ENCODE measurements at regions not wholly inside any gene's neighbourhood (a gene's known extent, or its start where the extent isn't known, plus 50 kb on each side); places are given as distances from the start of the nearest gene placed in this dataset.

- Mint-ChIP-seq H3K4me3 (no peak overlapping the region), H3K36me3 (ENCODE audit: low read depth) (no peaks in the 10 kb centered on the region), H3K4me1 (peaks cover 53% of the 10 kb centered on the region), H3K27me3 (no peaks in the 10 kb centered on the region), H3K27ac (no peak overlapping the region), H3K9me3 (no peaks in the 10 kb centered on the region)
- intact Hi-C loops (cut with micrococcal nuclease) = loop anchor here (2.0 to 5.0 kb wide), 4 partner anchors 41 to 413 kb away; partner anchors contain the start of gene KSR1
- ChIA-PET CTCF (interaction anchor here (0.6 to 5.1 kb wide), 17 partner anchors 8 to 414 kb away, joined by 3 to 131 read pairs (median 13); partner anchors contain the start of genes KSR1 and WSB1), POLR2A (interaction anchor here (0.8 to 8.0 kb wide), 3 partner anchors 20 to 95 kb away, joined by 3 to 96 read pairs (median 33); partner anchors contain the start of gene WSB1)
- DNase-seq (no peak), ATAC-seq (ENCODE audit: low read depth) (no peak)
- TF ChIP-seq CTCF (IDR thresholded peaks at IDR 0.05) = no peak
These were observed 56.0 kb upstream of the WSB1 start for GRCh38 chr17:27237890-27238289.

GRCh38 chr17:27239046-27239445 is 54.9 kb upstream of the WSB1 start:
- DNase-seq (no peak), ATAC-seq (ENCODE audit: low read depth) (peak; percentile 67)
- Mint-ChIP-seq H3K36me3 (ENCODE audit: low read depth) (no peaks in the 10 kb centered on the region), H3K4me3 (peak overlapping the region; percentile 62), H3K27ac (peak overlapping the region; percentile 80), H3K27me3 (no peaks in the 10 kb centered on the region), H3K4me1 (peaks cover 41% of the 10 kb centered on the region), H3K9me3 (no peaks in the 10 kb centered on the region)
- no peak for TF ChIP-seq CTCF (IDR thresholded peaks at IDR 0.05)
- intact Hi-C loops (cut with micrococcal nuclease) = loop anchor here (1.0 to 5.0 kb wide), 2 partner anchors 44 to 218 kb away; partner anchors contain the start of gene KSR1
- ChIA-PET CTCF (interaction anchor here (0.7 to 5.1 kb wide), 9 partner anchors 10 to 362 kb away, joined by 3 to 131 read pairs (median 5); no protein-coding TSS in a partner anchor), POLR2A (interaction anchor here (0.8 to 8.0 kb wide), 5 partner anchors 22 to 233 kb away, joined by 3 to 96 read pairs (median 7); partner anchors contain the start of gene WSB1)

- ChIA-PET POLR2A (interaction anchor here (1.6 to 8.0 kb wide), 4 partner anchors 23 to 94 kb away, joined by 4 to 96 read pairs (median 20); partner anchors contain the start of gene WSB1), CTCF (interaction anchor here (1.2 to 5.1 kb wide), 7 partner anchors 11 to 361 kb away, joined by 3 to 131 read pairs (median 21); no protein-coding TSS in a partner anchor)
- Mint-ChIP-seq H3K4me3 (no peak overlapping the region), H3K27me3 (no peaks in the 10 kb centered on the region), H3K9me3 (no peaks in the 10 kb centered on the region), H3K27ac (no peak overlapping the region), H3K4me1 (peaks cover 42% of the 10 kb centered on the region), H3K36me3 (ENCODE audit: low read depth) (no peaks in the 10 kb centered on the region)
- DNase-seq (no peak), ATAC-seq (ENCODE audit: low read depth) (no peak)
- intact Hi-C loops (cut with micrococcal nuclease) = loop anchor here (1.0 to 5.0 kb wide), 2 partner anchors 44 to 218 kb away; partner anchors contain the start of gene KSR1
- TF ChIP-seq CTCF (IDR thresholded peaks at IDR 0.05) = no peak
These were observed 54.3 kb upstream of the WSB1 start for GRCh38 chr17:27239584-27239983.

- no peak overlapping the region for H3K4me3 Mint-ChIP-seq
- H3K27me3 Mint-ChIP-seq = no peaks in the 10 kb centered on the region
- intact Hi-C loops (cut with micrococcal nuclease) = no loop called here
- ChIA-PET CTCF (interaction anchor here (1.5 to 5.1 kb wide), 3 partner anchors 34 to 94 kb away, joined by 3 to 112 read pairs (median 37); no protein-coding TSS in a partner anchor), POLR2A (interaction anchor here (1.6 to 8.0 kb wide), 4 partner anchors 23 to 54 kb away, joined by 4 to 96 read pairs (median 10); partner anchors contain the start of gene WSB1)
- peaks cover 48% of the 10 kb centered on the region for H3K4me1 Mint-ChIP-seq
- no peak overlapping the region for H3K27ac Mint-ChIP-seq
- no peaks in the 10 kb centered on the region for H3K36me3 Mint-ChIP-seq (ENCODE audit: low read depth)
- no peak for TF ChIP-seq CTCF (IDR thresholded peaks at IDR 0.05)
- no peaks in the 10 kb centered on the region for H3K9me3 Mint-ChIP-seq
- DNase-seq (no peak), ATAC-seq (ENCODE audit: low read depth) (no peak)
These were observed 53.7 kb upstream of the WSB1 start for GRCh38 chr17:27240086-27240801.

GRCh38 chr17:27240802-27241155 is 53.1 kb upstream of the WSB1 start:
- intact Hi-C loops (cut with micrococcal nuclease) = loop anchor here (1.0 kb wide), 1 partner anchor 54 kb away; the partner anchor contains the start of gene WSB1
- Mint-ChIP-seq H3K27ac (no peak overlapping the region), H3K4me1 (peaks cover 54% of the 10 kb centered on the region), H3K36me3 (ENCODE audit: low read depth) (no peaks in the 10 kb centered on the region), H3K4me3 (no peak overlapping the region), H3K9me3 (no peaks in the 10 kb centered on the region), H3K27me3 (no peaks in the 10 kb centered on the region)
- no peak for TF ChIP-seq CTCF (IDR thresholded peaks at IDR 0.05)
- no peak for ATAC-seq (ENCODE audit: low read depth)
- DNase-seq = no peak
- CTCF ChIA-PET = interaction anchor here (0.6 to 2.2 kb wide), 5 partner anchors 34 to 362 kb away, joined by 3 to 11 read pairs (median 5); no protein-coding TSS in a partner anchor
- POLR2A ChIA-PET = interaction anchor here (1.0 to 8.0 kb wide), 5 partner anchors 24 to 359 kb away, joined by 3 to 96 read pairs (median 4); partner anchors contain the start of gene WSB1
